HepG2 (cell line): ENCODE measurements at regions not wholly inside any gene's neighbourhood (a gene's known extent, or its start where the extent isn't known, plus 50 kb on each side); places are given as distances from the start of the nearest gene placed in this dataset.

Experiments used
- ATAC-seq: fragments of 200-7000 bp; cut with Tn5 transposase; 3 replicates; pipeline ENCODE4 v1.9.1; 2020; ENCODE audit warnings: mild to moderate bottlenecking, moderate library complexity
- BruUV-seq: library from RNA; stranded (reverse); fragments of 400-500 nt; replicated peaks from 2 replicates; lab custom pipeline; 2021; lab: Mats Ljungman, UMichigan
- CTCF ChIA-PET: fragments of 300-600 bp; formaldehyde crosslinking; extraction: SDS; loops from one replicate; lab custom pipeline; 2021; ENCODE audit warnings: low total read pairs, inconsistent platforms, low intra/inter-chr PET ratio; lab: Yijun Ruan, JAX
- POLR2A ChIA-PET: fragments of 350-600 bp; sonication (Branson Sonifier 250); formaldehyde crosslinking; loops from one replicate; lab custom pipeline; 2020; ENCODE audit warnings: antibody characterized with exemption, inconsistent platforms; lab: Yijun Ruan, JAX
- DNase-seq: peaks from one replicate; pipeline ENCODE4 v3.0.0-alpha.2; 2015; ENCODE audit warnings: low spot score
- FAIRE-seq: peaks from 3 replicates; lab custom pipeline; 2011; peaks lifted over from hg19 to GRCh38; lab: Jason Lieb, UNC
- H2AFZ ChIP-seq: one replicate; pipeline ENCODE4 v1.6.1; 2011; ENCODE audit warnings: low read length, inconsistent platforms
- H3K27ac ChIP-seq: fragments of 300-600 bp; 3 replicates; pipeline ENCODE4 v1.8.0; 2011; ENCODE audit warnings: mixed run types, mild to moderate bottlenecking, mixed read lengths, low read length, inconsistent platforms; ENCODE audit not compliant: insufficient read depth; ENCODE audit errors: extremely low read length
- H3K27me3 ChIP-seq, 2 experiments: fragments of 200-600 bp in 1 of 2; 2 replicates in 1 of 2; 3 replicates in 1 of 2; pipeline versions ENCODE4 v1.6.0 to v1.8.0; 2011; ENCODE audit warnings: low read length in 2 of 2, mild to moderate bottlenecking in 2 of 2, moderate library complexity in 2 of 2, inconsistent platforms in 1 of 2; ENCODE audit not compliant: insufficient read depth in 2 of 2, control insufficient read depth in 1 of 2
- H3K36me3 ChIP-seq, 2 experiments: fragments of 200-600 bp in 1 of 2; replicated peaks in 1 of 2; 2 replicates in 1 of 2; 3 replicates in 1 of 2; pipeline versions ENCODE4 v1.5.1 to v1.8.0; 2011; ENCODE audit warnings: low read length in 2 of 2, inconsistent platforms in 1 of 2; ENCODE audit not compliant: insufficient read depth in 2 of 2, control insufficient read depth in 1 of 2
- H3K4me1 ChIP-seq: 2 replicates; pipeline ENCODE4 v1.5.1; 2012; ENCODE audit warnings: low read length, inconsistent platforms; ENCODE audit not compliant: insufficient read depth
- H3K4me2 ChIP-seq: 2 replicates; pipeline ENCODE4 v1.6.0; 2011; ENCODE audit warnings: low read depth, low read length, inconsistent platforms
- H3K4me3 ChIP-seq, 3 experiments: fragments of 200-600 bp in 1 of 3; sonication (generic), shearing (Covaris generic) in 1 of 3; replicated peaks in 1 of 3; 2 replicates each; pipeline ENCODE4 v1.5.1; 2011 to 2016; ENCODE audit warnings: low read length in 3 of 3, inconsistent platforms in 2 of 3, low read depth in 2 of 3, mild to moderate bottlenecking in 2 of 3, control low read depth in 1 of 3, mixed read lengths in 1 of 3; ENCODE audit not compliant: insufficient read depth in 1 of 3
- H3K79me2 ChIP-seq: one replicate; pipeline ENCODE4 v1.6.1; 2011; ENCODE audit warnings: low read length, inconsistent platforms; ENCODE audit not compliant: insufficient read depth
- H3K9ac ChIP-seq: 2 replicates; pipeline ENCODE4 v1.6.0; 2011; ENCODE audit warnings: mild to moderate bottlenecking, low read depth, low read length, inconsistent platforms; ENCODE audit not compliant: insufficient read depth
- H3K9me3 ChIP-seq: 2 replicates; pipeline ENCODE4 v1.5.1; 2012; ENCODE audit warnings: mild to moderate bottlenecking, low read length
- H4K20me1 ChIP-seq: 2 replicates; pipeline ENCODE4 v1.6.0; 2011; ENCODE audit warnings: inconsistent platforms, mild to moderate bottlenecking, low read length, moderate library complexity; ENCODE audit not compliant: insufficient read depth
- GABPA ChIP-seq, 2 experiments: IDR thresholded peaks; 2 replicates each; pipeline ENCODE4 v1.6.1; 2011 to 2016; ENCODE audit warnings: low read depth in 2 of 2, low read length in 1 of 2, missing biosample characterization in 1 of 2, missing genetic modification characterization in 1 of 2
- IRF1 ChIP-seq: sonication (generic); formaldehyde crosslinking; IDR thresholded peaks from 2 replicates; pipeline ENCODE4 v1.4.0; 2020; ENCODE audit warnings: low read depth, mild to moderate bottlenecking, missing genetic modification reagents
- PREB ChIP-seq: sonication (generic); formaldehyde crosslinking; IDR thresholded peaks from 2 replicates; pipeline ENCODE4 v1.4.0; 2020; ENCODE audit warnings: missing genetic modification reagents
- RXRB ChIP-seq: IDR thresholded peaks from 2 replicates; pipeline ENCODE4 v1.6.1; 2016; ENCODE audit warnings: borderline replicate concordance, missing genetic modification reagents, missing compliant biosample characterization
- SMAD9 ChIP-seq: sonication (generic); formaldehyde crosslinking; IDR thresholded peaks from 2 replicates; pipeline ENCODE4 v1.5.1; 2020; ENCODE audit warnings: mild to moderate bottlenecking, missing genetic modification reagents
- SOX6 ChIP-seq, 2 experiments: fragments of 450-650 bp in 1 of 2; sonication (generic) in 1 of 2; formaldehyde crosslinking in 1 of 2; IDR thresholded peaks; 2 replicates each; pipeline versions ENCODE4 v1.4.0 to v1.6.1; 2017 to 2020; ENCODE audit warnings: antibody characterized with exemption in 1 of 2, mild to moderate bottlenecking in 1 of 2, missing genetic modification reagents in 1 of 2
- TCF7L2 ChIP-seq: IDR thresholded peaks from 2 replicates; pipeline ENCODE4 v1.6.1; 2011; ENCODE audit warnings: mild to moderate bottlenecking, low read depth, low read length, moderate library complexity
- ZNF280D ChIP-seq: sonication (generic); formaldehyde crosslinking; IDR thresholded peaks from 2 replicates; pipeline ENCODE4 v1.5.1; 2020; ENCODE audit warnings: mild to moderate bottlenecking, missing genetic modification reagents
- ZNF800 ChIP-seq: sonication (generic); formaldehyde crosslinking; IDR thresholded peaks from 2 replicates; pipeline ENCODE4 v1.4.0; 2020; ENCODE audit warnings: missing genetic modification reagents
- ZNF879 ChIP-seq: sonication (generic); formaldehyde crosslinking; IDR thresholded peaks from 2 replicates; pipeline ENCODE4 v1.8.1; 2023; ENCODE audit warnings: missing genetic modification reagents
- WGBS: methylation state at CpG from one replicate; pipeline ENCODE4 v1.1.6; 2017; ENCODE audit warnings: low lambda C conversion rate; 5-methylcytosine and 5-hydroxymethylcytosine counted together
- in situ Hi-C: cut with HindIII; loops from 2 replicates; pipeline ENCODE4 v1.10.0; 2017; ENCODE audit warnings: low pct_unique_long_range_greater_than_20kb; ENCODE audit not compliant: extremely low pct_ligation_motif_present
- intact Hi-C: fragments of 100-400 bp; cut with micrococcal nuclease; formaldehyde crosslinking; loops from one replicate; pipeline ENCODE4 v1.10.0; 2022; ENCODE audit not compliant: unreplicated experiment

- H3K9ac ChIP-seq: no peak overlapping the region
- ChIA-PET CTCF (no interaction called here), POLR2A (no interaction called here)
- H2AFZ ChIP-seq: no peak overlapping the region
- in situ Hi-C loops (no loop called here), intact Hi-C loops (no loop called here)
- no TSS peak for BruUV-seq
- H3K27ac ChIP-seq: no peak overlapping the region
- DNase-seq: no peak
- H3K4me3 ChIP-seq: no peak overlapping the region
- H3K4me1 ChIP-seq: peaks cover 8% of the 10 kb centered on the region; the same call in 1 of the 2 replicates
- no peak for ATAC-seq
- no peaks in the 10 kb centered on the region for H3K79me2 ChIP-seq
- H4K20me1 ChIP-seq: no peaks in the 10 kb centered on the region
- H3K27me3 ChIP-seq: no peaks in the 10 kb centered on the region; a peak in 1 of 5 replicates
- H3K9me3 ChIP-seq: peaks cover 22% of the 10 kb centered on the region
- no peak overlapping the region for H3K4me2 ChIP-seq
- TF ChIP-seq SMAD9 (no peak), PREB (CRISPR knock-in tag) (no peak)
- no peaks in the 10 kb centered on the region for H3K36me3 ChIP-seq
- FAIRE-seq: no peak
- 30% methylated on average over 3 of the region's 3 CpGs for WGBS
Measured at GRCh38 chr6:106811088-106811686, 163.3 kb downstream of the CD24 start.

- no peak overlapping the region for H2AFZ ChIP-seq
- H3K79me2 ChIP-seq: no peaks in the 10 kb centered on the region
- intact Hi-C loops: loop anchor here (1.0 kb wide), 2 partner anchors 167 to 171 kb away; no protein-coding TSS in a partner anchor
- no peak overlapping the region for H3K4me2 ChIP-seq
- DNase-seq: no peak
- peaks cover 20% of the 10 kb centered on the region for H3K4me1 ChIP-seq
- H3K27me3 ChIP-seq: no peaks in the 10 kb centered on the region; a peak in 1 of 5 replicates
- POLR2A ChIA-PET: no interaction called here
- no peak for FAIRE-seq
- H3K4me3 ChIP-seq: no peak overlapping the region
- in situ Hi-C loops: loop anchor here (10.0 kb wide), 1 partner anchor 166 kb away; the partner anchor contains the start of gene CD24
- BruUV-seq: no TSS peak
- H3K36me3 ChIP-seq: no peaks in the 10 kb centered on the region
- H4K20me1 ChIP-seq: no peaks in the 10 kb centered on the region
- H3K9me3 ChIP-seq: peaks cover 22% of the 10 kb centered on the region
- H3K27ac ChIP-seq: no peak overlapping the region
- CTCF ChIA-PET: interaction anchor here (2.2 kb wide), 1 partner anchor 171 kb away, joined by 16 read pairs; no protein-coding TSS in a partner anchor
- H3K9ac ChIP-seq: no peak overlapping the region
- no peak for ATAC-seq
- TF ChIP-seq ZNF800 (CRISPR knock-in tag) (no peak), ZNF280D (CRISPR knock-in tag) (no peak), GABPA (IDR thresholded peaks at IDR 0.05; ENCODE audit: low read depth, low read length) (no peak), GABPA (CRISPR knock-in tag; IDR thresholded peaks at IDR 0.05; ENCODE audit: low read depth) (no peak), IRF1 (CRISPR knock-in tag) (no peak), ZNF879 (no peak), TCF7L2 (no peak), SOX6 (IDR thresholded peaks at IDR 0.05) (no peak), SOX6 (CRISPR knock-in tag; IDR thresholded peaks at IDR 0.05) (no peak), RXRB (CRISPR knock-in tag) (no peak)
Measured at GRCh38 chr6:106808758-106809157, 165.8 kb downstream of the CD24 start.
